WTC11 (cell line): ENCODE measurements at regions not wholly inside any gene's neighbourhood (a gene's known extent, or its start where the extent isn't known, plus 50 kb on each side); places are given as distances from the start of the nearest gene placed in this dataset.

Source experiments
- ATAC-seq: fragments of 200-7000 bp; cut with Tn5 transposase; 2 replicates; pipeline ENCODE4 v1.10.0; 2021; ENCODE audit warnings: mild to moderate bottlenecking, moderate library complexity
- CTCF ChIA-PET: fragments of 300-600 bp; sonication (Branson Sonifier 250); formaldehyde crosslinking; loops from one replicate; lab custom pipeline; 2021; ENCODE audit warnings: antibody characterized with exemption; lab: Charles Lee
- POLR2A ChIA-PET: fragments of 350-600 bp; sonication (Branson Sonifier 250); formaldehyde crosslinking; loops from one replicate; lab custom pipeline; 2021; ENCODE audit warnings: antibody characterized with exemption; lab: Charles Lee
- DNase-seq: peaks from one replicate; pipeline ENCODE4 v3.0.0; 2021; ENCODE audit warnings: low spot score
- H3K27ac Mint-ChIP-seq: 2 replicates; pipeline ENCODE4 v1.8.0; 2021; ENCODE audit warnings: mixed read lengths
- H3K27me3 Mint-ChIP-seq: 2 replicates; pipeline ENCODE4 v1.8.0; 2021; ENCODE audit warnings: low read depth, mild to moderate bottlenecking, moderate library complexity, mixed read lengths
- H3K36me3 Mint-ChIP-seq: 2 replicates; pipeline ENCODE4 v1.8.0; 2021; ENCODE audit warnings: mixed read lengths
- H3K4me1 Mint-ChIP-seq: 2 replicates; pipeline ENCODE4 v1.8.0; 2022; ENCODE audit warnings: mixed read lengths
- H3K4me3 Mint-ChIP-seq: 2 replicates; pipeline ENCODE4 v1.8.0; 2021; ENCODE audit warnings: mild to moderate bottlenecking, moderate library complexity, mixed read lengths
- H3K9me3 Mint-ChIP-seq: 2 replicates; pipeline ENCODE4 v1.8.0; 2021; ENCODE audit warnings: mixed read lengths
- AR ChIP-seq: fragments of 250-450 bp; sonication (Bioruptor Pico); IDR thresholded peaks from 2 replicates; pipeline ENCODE4 v1.9.0; 2021; ENCODE audit warnings: mild to moderate bottlenecking
- CBFB ChIP-seq: sonication (generic); formaldehyde crosslinking; IDR thresholded peaks from 2 replicates; pipeline ENCODE4 v1.8.1; 2022; ENCODE audit warnings: mild to moderate bottlenecking, low read depth, missing genetic modification reagents
- FOXP1 ChIP-seq: sonication (generic); formaldehyde crosslinking; IDR thresholded peaks from 2 replicates; pipeline ENCODE4 v1.8.0; 2022; ENCODE audit warnings: missing genetic modification reagents, mild to moderate bottlenecking, moderate library complexity, borderline replicate concordance
- MXD4 ChIP-seq: fragments of 250-450 bp; sonication (Bioruptor Pico); IDR thresholded peaks from 2 replicates; pipeline ENCODE4 v1.8.0; 2021; ENCODE audit warnings: mild to moderate bottlenecking, moderate library complexity, borderline replicate concordance
- NFYB ChIP-seq: sonication (generic); formaldehyde crosslinking; conservative IDR thresholded peaks from 2 replicates; pipeline ENCODE4 v1.8.0; 2022; ENCODE audit warnings: low read depth, missing genetic modification reagents
- PRRX2 ChIP-seq: fragments of 250-450 bp; sonication (Bioruptor Pico); IDR thresholded peaks from 2 replicates; pipeline ENCODE4 v1.8.0; 2021; ENCODE audit warnings: mild to moderate bottlenecking
- SOX15 ChIP-seq: fragments of 250-450 bp; sonication (Bioruptor Pico); IDR thresholded peaks from 2 replicates; pipeline ENCODE4 v1.9.0; 2021; ENCODE audit warnings: mild to moderate bottlenecking
- TEAD4 ChIP-seq: sonication (generic); formaldehyde crosslinking; IDR thresholded peaks from 2 replicates; pipeline ENCODE4 v1.8.0; 2022; ENCODE audit warnings: mild to moderate bottlenecking, missing genetic modification reagents
- USF1 ChIP-seq: sonication (generic); formaldehyde crosslinking; IDR thresholded peaks from 2 replicates; pipeline ENCODE4 v1.8.0; 2022; ENCODE audit warnings: mild to moderate bottlenecking, missing genetic modification reagents
- USF2 ChIP-seq: sonication (generic); formaldehyde crosslinking; IDR thresholded peaks from 2 replicates; pipeline ENCODE4 v1.8.1; 2023; ENCODE audit warnings: mild to moderate bottlenecking, missing genetic modification reagents, moderate library complexity
- ZBTB21 ChIP-seq: sonication (generic); formaldehyde crosslinking; IDR thresholded peaks from 2 replicates; pipeline ENCODE4 v1.8.1; 2023; ENCODE audit warnings: mild to moderate bottlenecking, missing genetic modification reagents, borderline replicate concordance
- TF ChIP-seq, protein P1 (sequence below): sonication (generic); formaldehyde crosslinking; conservative IDR thresholded peaks from 2 replicates; pipeline ENCODE4 v1.8.1; 2023; ENCODE audit warnings: mild to moderate bottlenecking, low read depth, missing genetic modification reagents, moderate library complexity
- TF ChIP-seq, protein P2 (sequence below): sonication (generic); formaldehyde crosslinking; IDR thresholded peaks from 2 replicates; pipeline ENCODE4 v1.8.0; 2023; ENCODE audit warnings: mild to moderate bottlenecking, missing genetic modification reagents

DNA sequence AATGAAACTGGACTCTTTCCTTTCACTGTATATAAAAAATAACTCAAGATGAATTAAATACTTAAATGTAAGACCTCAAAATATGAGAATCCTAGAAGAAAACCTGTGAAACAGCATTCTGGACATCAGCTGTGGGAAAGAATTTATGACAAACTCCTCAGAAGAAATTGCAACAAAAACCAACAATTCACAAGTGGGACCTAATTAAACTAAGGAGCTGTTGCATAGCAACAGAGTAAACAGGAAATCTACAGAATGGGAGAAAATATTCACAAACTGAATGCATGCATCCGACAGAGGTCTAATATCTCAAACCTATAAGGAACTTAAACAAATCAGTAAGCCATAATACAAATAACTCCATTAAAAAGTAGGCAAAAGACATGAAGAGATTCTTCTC is 851.7 kb upstream of the PCDH10 start (continued):
- TF ChIP-seq NFYB (CRISPR knock-in tag) (no peak), AR (CRISPR knock-in tag) (no peak)
- TF ChIP-seq, protein P1, sequence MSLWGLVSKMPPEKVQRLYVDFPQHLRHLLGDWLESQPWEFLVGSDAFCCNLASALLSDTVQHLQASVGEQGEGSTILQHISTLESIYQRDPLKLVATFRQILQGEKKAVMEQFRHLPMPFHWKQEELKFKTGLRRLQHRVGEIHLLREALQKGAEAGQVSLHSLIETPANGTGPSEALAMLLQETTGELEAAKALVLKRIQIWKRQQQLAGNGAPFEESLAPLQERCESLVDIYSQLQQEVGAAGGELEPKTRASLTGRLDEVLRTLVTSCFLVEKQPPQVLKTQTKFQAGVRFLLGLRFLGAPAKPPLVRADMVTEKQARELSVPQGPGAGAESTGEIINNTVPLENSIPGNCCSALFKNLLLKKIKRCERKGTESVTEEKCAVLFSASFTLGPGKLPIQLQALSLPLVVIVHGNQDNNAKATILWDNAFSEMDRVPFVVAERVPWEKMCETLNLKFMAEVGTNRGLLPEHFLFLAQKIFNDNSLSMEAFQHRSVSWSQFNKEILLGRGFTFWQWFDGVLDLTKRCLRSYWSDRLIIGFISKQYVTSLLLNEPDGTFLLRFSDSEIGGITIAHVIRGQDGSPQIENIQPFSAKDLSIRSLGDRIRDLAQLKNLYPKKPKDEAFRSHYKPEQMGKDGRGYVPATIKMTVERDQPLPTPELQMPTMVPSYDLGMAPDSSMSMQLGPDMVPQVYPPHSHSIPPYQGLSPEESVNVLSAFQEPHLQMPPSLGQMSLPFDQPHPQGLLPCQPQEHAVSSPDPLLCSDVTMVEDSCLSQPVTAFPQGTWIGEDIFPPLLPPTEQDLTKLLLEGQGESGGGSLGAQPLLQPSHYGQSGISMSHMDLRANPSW (CRISPR knock-in tag), result no peak

DNA sequence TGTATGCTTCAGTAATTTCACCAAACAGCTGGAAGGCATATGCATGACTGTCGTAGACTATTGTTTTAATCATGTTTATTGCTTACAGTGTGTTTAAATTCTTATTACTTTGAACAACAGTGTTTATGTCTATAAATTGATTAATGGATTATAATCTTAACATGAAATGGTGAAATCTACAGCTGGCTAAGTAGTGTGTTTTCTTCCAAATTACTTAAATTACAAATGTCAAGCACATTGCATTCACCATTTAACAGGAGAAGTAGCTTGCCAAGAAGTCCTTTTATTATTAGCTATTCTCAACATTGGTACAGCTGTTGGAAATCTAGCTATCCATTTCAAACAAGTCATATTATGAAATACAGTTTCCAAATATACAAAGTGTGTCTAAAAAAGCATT is 849.3 kb upstream of the PCDH10 start:
- Mint-ChIP-seq H3K36me3 (no peaks in the 10 kb centered on the region), H3K27ac (no peak overlapping the region), H3K4me1 (peaks cover 5% of the 10 kb centered on the region), H3K27me3 (no peaks in the 10 kb centered on the region), H3K4me3 (no peak overlapping the region), H3K9me3 (no peaks in the 10 kb centered on the region)
- DNase-seq, result no peak
- TF ChIP-seq CBFB, result no peak
- TF ChIP-seq, protein P2, sequence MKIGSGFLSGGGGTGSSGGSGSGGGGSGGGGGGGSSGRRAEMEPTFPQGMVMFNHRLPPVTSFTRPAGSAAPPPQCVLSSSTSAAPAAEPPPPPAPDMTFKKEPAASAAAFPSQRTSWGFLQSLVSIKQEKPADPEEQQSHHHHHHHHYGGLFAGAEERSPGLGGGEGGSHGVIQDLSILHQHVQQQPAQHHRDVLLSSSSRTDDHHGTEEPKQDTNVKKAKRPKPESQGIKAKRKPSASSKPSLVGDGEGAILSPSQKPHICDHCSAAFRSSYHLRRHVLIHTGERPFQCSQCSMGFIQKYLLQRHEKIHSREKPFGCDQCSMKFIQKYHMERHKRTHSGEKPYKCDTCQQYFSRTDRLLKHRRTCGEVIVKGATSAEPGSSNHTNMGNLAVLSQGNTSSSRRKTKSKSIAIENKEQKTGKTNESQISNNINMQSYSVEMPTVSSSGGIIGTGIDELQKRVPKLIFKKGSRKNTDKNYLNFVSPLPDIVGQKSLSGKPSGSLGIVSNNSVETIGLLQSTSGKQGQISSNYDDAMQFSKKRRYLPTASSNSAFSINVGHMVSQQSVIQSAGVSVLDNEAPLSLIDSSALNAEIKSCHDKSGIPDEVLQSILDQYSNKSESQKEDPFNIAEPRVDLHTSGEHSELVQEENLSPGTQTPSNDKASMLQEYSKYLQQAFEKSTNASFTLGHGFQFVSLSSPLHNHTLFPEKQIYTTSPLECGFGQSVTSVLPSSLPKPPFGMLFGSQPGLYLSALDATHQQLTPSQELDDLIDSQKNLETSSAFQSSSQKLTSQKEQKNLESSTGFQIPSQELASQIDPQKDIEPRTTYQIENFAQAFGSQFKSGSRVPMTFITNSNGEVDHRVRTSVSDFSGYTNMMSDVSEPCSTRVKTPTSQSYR (CRISPR knock-in tag), result no peak
- TF ChIP-seq PRRX2 (CRISPR knock-in tag), result no peak
- no peak for TF ChIP-seq USF1
- TF ChIP-seq TEAD4 (CRISPR knock-in tag), result no peak
- ChIA-PET CTCF (no interaction called here), POLR2A (no interaction called here)
- no peak for ATAC-seq

DNA sequence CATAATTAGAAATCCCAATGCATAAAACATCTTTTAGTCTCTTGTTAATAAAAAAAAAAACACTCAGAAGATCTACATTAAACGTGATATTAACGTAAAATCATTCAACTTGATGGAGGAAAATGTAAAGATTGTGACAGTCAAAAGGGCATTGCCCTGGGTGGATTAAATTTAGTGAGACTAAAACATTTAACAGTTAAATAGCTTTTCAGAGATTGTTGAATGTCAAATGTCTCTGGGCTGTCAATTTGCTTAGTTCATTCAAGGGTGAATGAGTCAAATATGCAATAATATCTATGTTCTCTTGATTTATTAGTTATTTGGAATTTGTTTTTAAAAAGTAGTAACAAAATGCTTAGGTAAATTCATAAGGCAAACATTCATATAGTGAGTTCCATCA is 836.6 kb upstream of the PCDH10 start:
- ChIA-PET CTCF (no interaction called here), POLR2A (no interaction called here)
- Mint-ChIP-seq H3K27ac (no peak overlapping the region), H3K4me3 (no peak overlapping the region), H3K9me3 (peaks cover 14% of the 10 kb centered on the region), H3K27me3 (no peaks in the 10 kb centered on the region), H3K4me1 (0 out of 2 replicates have a peak, but pooled peaks cover 4% of the 10 kb centered on the region), H3K36me3 (peaks cover 12% of the 10 kb centered on the region)
- DNase-seq (no peak), ATAC-seq (no peak)
- TF ChIP-seq FOXP1 (CRISPR knock-in tag) (no peak), MXD4 (CRISPR knock-in tag) (no peak), NFYB (CRISPR knock-in tag) (no peak), ZBTB21 (CRISPR knock-in tag) (no peak), SOX15 (CRISPR knock-in tag) (no peak), USF2 (no peak)
